Islet precursor cell (in vitro differentiated cells): ENCODE measurements at regions not wholly inside any gene's neighbourhood (a gene's known extent, or its start where the extent isn't known, plus 50 kb on each side); places are given as distances from the start of the nearest gene placed in this dataset.
A peak's percentile ranks its signal among the peaks of the same experiment; 100 is the strongest.

Experiments
- DNase-seq: peaks from one replicate; pipeline ENCODE4 v3.0.0-alpha.2; 2018

GRCh38 chr9:115632391-115632790, 514.4 kb upstream of the TNC start:
- DNase-seq: no peak

DNA sequence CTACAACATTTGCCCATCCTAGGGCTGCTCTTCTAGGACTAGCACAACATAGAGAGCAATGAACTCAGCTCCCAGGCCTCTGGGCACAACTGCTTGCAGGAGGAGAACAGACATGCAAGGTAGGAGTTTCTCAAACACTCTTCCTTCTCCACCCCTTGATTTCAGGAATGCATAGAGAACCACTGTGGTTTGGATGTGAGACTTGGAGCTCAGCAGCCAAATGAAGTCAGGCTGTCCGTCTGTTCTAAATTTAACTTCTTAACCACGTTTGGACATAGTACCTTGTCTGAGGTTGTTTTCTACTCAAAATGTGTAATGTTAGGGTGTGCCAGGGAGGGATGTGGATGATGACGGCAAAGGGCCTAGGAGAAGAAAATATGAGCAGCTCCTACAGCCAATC, 515.1 kb upstream of the TNC start:
- DNase-seq: no peak

- DNase-seq: no peak
Observed at GRCh38 chr9:115635680-115636383, 517.8 kb upstream of the PAPPA start.

GRCh38 chr9:115636596-115636995, 517.0 kb upstream of the PAPPA start:
- DNase-seq: no peak

DNA sequence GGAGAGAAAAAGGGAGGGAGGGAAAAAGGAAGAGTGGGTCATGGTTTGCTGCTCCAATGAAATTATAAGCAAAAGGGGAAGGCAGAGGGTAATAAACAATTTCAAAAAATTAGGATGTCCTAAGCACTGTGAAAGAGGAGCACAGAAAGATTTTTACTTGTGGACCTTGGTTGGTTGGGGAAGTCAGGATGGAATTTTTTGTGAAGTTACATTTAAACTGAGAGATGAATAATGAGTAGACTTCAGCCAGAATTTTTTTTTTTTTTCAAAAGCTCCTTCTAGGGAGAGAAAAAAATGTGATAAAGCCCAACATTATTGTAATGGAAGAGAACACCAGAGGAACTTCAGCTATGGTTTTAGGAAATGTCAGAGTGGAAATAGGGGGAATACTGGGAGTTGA, 515.9 kb upstream of the PAPPA start:
- no peak for DNase-seq

GRCh38 chr9:115640887-115641286, 512.7 kb upstream of the PAPPA start:
- no peak for DNase-seq

DNA sequence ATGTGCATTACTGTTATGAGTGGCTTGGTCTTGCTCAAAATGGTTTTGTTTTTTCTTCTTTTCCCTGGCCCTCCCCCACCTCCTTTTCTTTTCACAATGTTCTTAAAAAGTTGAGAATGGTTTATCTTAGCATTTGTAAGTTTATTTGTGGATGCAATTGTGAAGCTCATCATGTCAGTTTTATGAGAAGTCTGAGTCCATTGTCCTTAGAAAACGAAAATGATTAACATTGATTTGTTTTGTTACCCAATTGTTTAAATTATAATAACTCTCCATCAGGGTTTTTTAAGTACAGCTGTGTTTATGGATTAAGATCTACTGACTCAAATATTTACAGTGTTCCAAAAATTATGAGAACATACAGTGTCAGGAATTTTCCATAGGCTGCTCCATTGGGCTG, 511.3 kb upstream of the PAPPA start:
- DNase-seq: no peak

- DNase-seq: no peak
Observed at GRCh38 chr9:115643948-115644727, 509.5 kb upstream of the PAPPA start.

- DNase-seq: no peak
Observed at GRCh38 chr9:115649991-115650472, 503.6 kb upstream of the PAPPA start.

DNA sequence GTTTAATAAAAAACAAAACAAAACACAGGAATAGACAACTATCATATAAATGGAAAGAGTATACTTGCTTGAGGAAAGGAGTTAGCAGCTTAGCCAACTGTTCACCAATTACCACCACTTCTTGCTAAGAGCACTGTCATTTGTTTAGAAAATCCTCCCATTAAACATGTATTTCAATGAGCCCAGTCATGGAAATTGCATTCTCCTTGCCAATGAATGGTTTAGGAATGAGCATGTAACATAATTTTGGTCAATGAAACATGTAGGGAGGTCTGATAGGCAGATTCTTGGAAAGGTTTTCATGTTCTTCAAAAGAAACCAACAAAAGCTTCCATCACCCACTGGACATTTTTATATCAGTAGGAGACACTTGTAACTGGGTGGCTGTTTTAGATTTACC, 502.8 kb upstream of the PAPPA start:
- DNase-seq: no peak

DNA sequence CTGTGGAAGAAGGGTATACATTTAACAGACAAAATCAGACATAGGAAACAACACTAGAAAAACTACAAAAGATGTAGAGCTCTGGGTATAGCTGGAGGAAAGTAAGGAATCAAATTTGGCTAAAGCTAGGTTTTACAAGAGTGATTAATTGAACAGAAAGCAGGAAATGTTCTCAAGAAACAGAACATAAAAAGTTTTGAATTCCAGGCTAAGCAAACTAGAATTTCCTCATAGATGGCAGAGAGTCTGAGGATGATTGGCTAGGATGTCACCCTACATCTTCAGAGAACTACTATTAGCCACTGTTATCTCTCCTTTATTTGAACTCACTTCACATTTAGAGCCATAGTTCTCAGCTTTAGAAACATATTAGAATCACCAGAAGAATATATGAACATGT, 502.1 kb upstream of the PAPPA start:
- DNase-seq: no peak

DNA sequence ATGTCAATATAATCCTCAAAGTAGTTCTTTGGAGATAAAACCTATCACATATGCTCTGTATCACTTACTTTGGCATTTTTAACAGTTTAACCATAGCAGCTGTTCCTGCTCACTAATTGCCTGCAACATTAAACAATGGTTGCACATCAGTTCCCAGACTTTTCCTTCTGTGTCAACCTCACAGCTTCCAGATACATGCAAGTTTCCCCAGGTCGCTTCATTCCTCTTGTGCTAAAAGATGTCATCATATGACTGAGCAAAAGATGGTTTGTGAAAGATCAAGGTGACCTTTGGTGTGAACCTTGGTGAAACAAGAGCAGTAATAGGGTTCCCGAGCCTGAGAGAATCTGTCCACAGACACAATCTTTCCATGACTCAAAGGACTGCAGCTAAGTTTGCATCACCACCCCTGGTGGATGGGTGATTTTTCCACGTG, 500.4 kb upstream of the PAPPA start:
- DNase-seq: no peak

DNA sequence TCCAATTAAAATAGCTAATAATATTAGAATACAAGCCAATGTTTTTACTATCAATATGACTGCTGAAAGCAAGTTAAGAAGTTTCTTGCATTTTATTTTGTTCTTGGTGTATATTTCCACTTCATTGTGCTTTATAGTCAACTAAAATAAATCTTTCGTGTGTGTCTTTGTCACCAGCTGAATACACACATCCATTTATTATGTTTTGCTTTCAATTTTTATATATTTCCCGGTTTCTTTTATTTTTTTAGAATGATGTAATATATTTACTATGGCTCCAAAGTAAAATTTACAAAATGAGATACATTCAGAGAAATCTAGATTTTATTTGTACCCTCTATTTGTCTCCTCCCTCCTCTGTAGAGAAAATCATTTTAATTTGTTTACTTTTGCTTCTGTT, 495.9 kb upstream of the PAPPA start:
- no peak for DNase-seq

DNA sequence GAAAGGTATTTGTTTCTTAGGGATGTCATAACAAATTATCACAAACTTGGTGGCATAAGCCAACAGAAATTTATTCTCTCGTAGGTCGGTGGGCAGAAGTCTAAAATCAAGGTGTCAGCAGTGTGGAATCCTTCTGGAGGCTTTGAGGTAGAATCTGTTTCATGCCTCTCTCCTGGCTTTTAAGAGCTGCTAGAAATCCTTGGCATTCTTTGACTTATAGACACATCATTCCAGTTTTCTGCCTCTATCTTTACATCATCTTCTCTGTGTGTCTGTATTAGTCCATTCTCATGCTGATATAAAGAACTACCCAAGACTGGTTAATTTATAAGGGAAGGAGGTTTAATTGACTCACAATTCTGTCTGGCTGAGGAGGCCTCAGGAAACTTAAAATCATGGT, 488.1 kb upstream of the PAPPA start:
- DNase-seq: no peak

- peak; percentile 60 for DNase-seq
Observed at GRCh38 chr9:115668521-115668920, 485.1 kb upstream of the PAPPA start.

GRCh38 chr9:115671236-115671962, 482.2 kb upstream of the PAPPA start:
- peak; percentile 63 for DNase-seq

DNA sequence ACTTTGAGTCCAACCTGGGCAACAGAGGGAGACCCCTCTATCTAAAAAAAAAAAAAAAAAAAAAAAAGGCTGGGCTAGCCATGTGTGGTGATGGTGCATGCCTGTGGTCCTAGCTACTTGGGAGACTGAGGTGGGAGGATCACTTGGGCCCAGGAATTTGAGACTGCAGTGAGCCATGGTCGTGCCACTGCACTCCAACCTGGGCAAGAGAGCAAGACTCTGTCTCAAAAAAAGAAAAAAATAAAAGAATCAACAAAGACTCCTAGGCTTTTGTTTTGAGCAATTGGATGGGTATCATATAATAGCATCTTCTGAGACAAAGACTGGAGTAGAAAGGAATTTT, 481.7 kb upstream of the PAPPA start:
- peak; percentile 52 for DNase-seq

GRCh38 chr9:115672477-115673316, 480.9 kb upstream of the PAPPA start:
- DNase-seq: peak; percentile 96

DNA sequence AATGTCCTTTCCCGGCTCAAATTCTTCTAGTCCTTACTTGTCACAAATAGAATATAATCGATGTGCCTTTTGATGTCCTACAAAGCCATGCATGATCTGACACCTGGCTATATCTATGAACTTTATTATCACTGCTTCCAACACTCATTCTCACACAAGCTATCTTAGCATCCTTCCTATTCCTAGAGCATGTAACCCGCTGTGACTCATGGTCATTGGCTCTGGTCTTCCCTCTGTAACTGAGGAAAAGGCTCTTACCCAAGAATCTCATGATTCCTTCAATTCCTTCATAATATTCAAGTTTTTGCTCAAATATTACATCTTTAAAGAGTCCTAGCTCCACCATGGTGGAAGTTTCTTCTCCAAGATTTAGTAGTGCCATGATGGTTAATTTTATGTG, 480.0 kb upstream of the PAPPA start:
- no peak for DNase-seq

GRCh38 chr9:115674091-115674490, 479.5 kb upstream of the PAPPA start:
- no peak for DNase-seq

DNA sequence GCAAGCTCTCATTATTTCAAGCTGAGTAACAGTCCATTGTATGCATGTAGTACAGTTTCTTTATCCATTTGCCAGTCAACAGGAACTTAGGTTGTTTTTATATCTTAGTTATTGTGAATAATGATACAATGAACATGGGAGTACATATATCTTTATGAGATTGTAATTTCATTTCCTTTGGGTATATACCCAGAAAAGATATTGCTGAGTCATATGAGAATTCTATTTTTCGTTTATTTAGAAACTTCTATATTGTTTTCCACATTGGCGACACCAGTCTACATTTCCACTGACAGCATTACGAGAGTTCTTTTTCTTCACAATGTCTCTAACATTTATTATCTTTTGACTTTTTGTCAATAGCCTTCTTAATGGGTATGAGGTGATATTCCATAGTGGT, 477.8 kb upstream of the PAPPA start:
- DNase-seq: no peak

GRCh38 chr9:115680231-115680630, 473.4 kb upstream of the PAPPA start:
- DNase-seq: no peak

DNA sequence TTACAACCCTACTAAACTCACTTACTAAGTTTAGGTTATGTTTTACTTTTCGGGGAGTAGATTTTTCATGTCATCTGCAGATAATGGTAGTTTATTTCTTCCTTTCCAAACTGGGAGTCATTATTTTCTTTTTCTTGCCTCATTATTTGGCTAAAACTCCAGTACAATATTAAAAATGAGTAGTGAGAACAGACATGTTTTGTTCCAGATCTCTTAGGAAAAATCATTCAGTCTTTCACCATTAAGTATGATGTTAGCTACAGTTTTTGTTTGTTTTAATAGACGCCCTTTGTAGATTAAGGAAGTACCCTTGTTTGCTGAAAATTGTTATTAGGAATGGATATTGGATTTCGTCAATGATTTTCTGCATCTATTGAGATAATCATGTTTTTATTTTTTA, 472.0 kb upstream of the PAPPA start:
- no peak for DNase-seq
